Hepatocyte (in vitro differentiated cells): ENCODE measurements at regions not wholly inside any gene's neighbourhood (a gene's known extent, or its start where the extent isn't known, plus 50 kb on each side); places are given as distances from the start of the nearest gene placed in this dataset.

Experiments
- DNase-seq: peaks from one replicate; pipeline ENCODE4 v3.0.0-alpha.2; 2016; ENCODE audit warnings: low spot score
- H2AFZ ChIP-seq: fragments of 200-600 bp; sonication (generic); 2 replicates; pipeline ENCODE4 v1.6.0; 2016; ENCODE audit warnings: antibody characterized with exemption, mild to moderate bottlenecking
- H3K27ac ChIP-seq: fragments of 200-600 bp; sonication (generic); 2 replicates; pipeline ENCODE4 v1.5.1; 2016; ENCODE audit warnings: mild to moderate bottlenecking
- H3K27me3 ChIP-seq: fragments of 200-600 bp; sonication (generic); 2 replicates; pipeline ENCODE4 v1.6.1; 2016
- H3K36me3 ChIP-seq: fragments of 200-600 bp; sonication (generic); replicated peaks from 2 replicates; pipeline ENCODE4 v1.5.1; 2016; ENCODE audit warnings: low read depth; ENCODE audit not compliant: insufficient read depth
- H3K4me1 ChIP-seq: fragments of 200-600 bp; sonication (generic); 2 replicates; pipeline ENCODE4 v1.5.1; 2016; ENCODE audit warnings: mild to moderate bottlenecking, moderate library complexity; ENCODE audit not compliant: insufficient read depth
- H3K4me2 ChIP-seq: fragments of 200-600 bp; sonication (generic); 2 replicates; pipeline ENCODE4 v1.6.0; 2016
- H3K4me3 ChIP-seq: fragments of 200-600 bp; sonication (generic); 2 replicates; pipeline ENCODE4 v1.5.1; 2016; ENCODE audit warnings: mild to moderate bottlenecking
- H3K79me2 ChIP-seq: fragments of 200-600 bp; sonication (generic); 2 replicates; pipeline ENCODE4 v1.6.0; 2017; ENCODE audit warnings: mild to moderate bottlenecking
- H3K9me2 ChIP-seq: fragments of 200-600 bp; sonication (generic); replicated peaks from 2 replicates; pipeline ENCODE4 v1.6.0; 2017; ENCODE audit warnings: mild to moderate bottlenecking; ENCODE audit not compliant: insufficient read depth
- H3K9me3 ChIP-seq: fragments of 200-600 bp; sonication (generic); 2 replicates; pipeline ENCODE4 v1.5.1; 2016; ENCODE audit warnings: low read depth, mild to moderate bottlenecking
- H4K20me1 ChIP-seq: fragments of 200-600 bp; sonication (generic); 2 replicates; pipeline ENCODE4 v1.6.0; 2016; ENCODE audit warnings: mild to moderate bottlenecking; ENCODE audit not compliant: insufficient read depth, poor library complexity, severe bottlenecking
- EZH2 ChIP-seq: fragments of 200-600 bp; sonication (generic); IDR thresholded peaks from 2 replicates; pipeline ENCODE4 v1.6.1; 2016; ENCODE audit warnings: antibody characterized with exemption, mild to moderate bottlenecking, borderline replicate concordance
- EZH2phosphoT487 ChIP-seq: fragments of 200-600 bp; sonication (generic); IDR thresholded peaks from one replicate; pipeline ENCODE4 v1.6.1; 2018; ENCODE audit warnings: antibody characterized with exemption, mild to moderate bottlenecking, low read depth, moderate library complexity; ENCODE audit not compliant: unreplicated experiment, severe bottlenecking
- WGBS: methylation state at CpG from one replicate; pipeline ENCODE4 v1.1.6; 2016; ENCODE audit warnings: low lambda C conversion rate; ENCODE audit errors: missing lambda C conversion rate; 5-methylcytosine and 5-hydroxymethylcytosine counted together
- TF ChIP-seq, protein P1 (sequence below): fragments of 200-600 bp; sonication (generic); IDR thresholded peaks from 2 replicates; pipeline ENCODE4 v1.5.1; 2016; ENCODE audit warnings: antibody characterized with exemption, mild to moderate bottlenecking; ENCODE audit not compliant: poor library complexity

DNA sequence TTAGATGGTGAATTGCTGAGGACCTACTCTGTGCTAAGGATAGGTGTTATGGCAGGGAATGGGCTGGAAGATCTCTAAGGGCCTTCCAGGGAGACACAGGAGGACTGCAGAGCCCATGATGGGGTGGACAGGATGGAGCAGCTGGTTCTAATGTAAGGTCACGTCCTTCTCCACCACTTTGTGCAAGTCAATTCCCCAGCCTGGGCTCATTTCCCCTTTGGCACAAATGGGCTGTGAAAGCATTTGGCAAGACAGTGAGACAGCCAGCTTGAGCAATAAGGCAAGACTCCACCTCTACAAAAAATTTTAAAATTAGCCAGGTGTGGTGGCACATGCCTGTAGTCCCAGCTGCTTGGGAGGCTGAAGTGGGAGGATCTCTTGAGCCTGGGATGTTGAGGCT is 81.4 kb upstream of the THY1 start:
- H3K9me2 ChIP-seq, result no peaks in the 10 kb centered on the region
- no peaks in the 10 kb centered on the region for H3K36me3 ChIP-seq
- WGBS, result 79% methylated on average over 1 of the region's 1 CpG
- H3K4me3 ChIP-seq, result no peak overlapping the region
- DNase-seq, result no peak
- H3K4me2 ChIP-seq, result no peak overlapping the region
- H3K4me1 ChIP-seq, result no peaks in the 10 kb centered on the region
- no peak overlapping the region for H3K27ac ChIP-seq
- H3K27me3 ChIP-seq, result no peaks in the 10 kb centered on the region
- no peak overlapping the region for H2AFZ ChIP-seq
- no peaks in the 10 kb centered on the region for H4K20me1 ChIP-seq
- H3K9me3 ChIP-seq, result no peaks in the 10 kb centered on the region
- no peaks in the 10 kb centered on the region for H3K79me2 ChIP-seq
- TF ChIP-seq EZH2 (no peak), EZH2phosphoT487 (no peak)
- TF ChIP-seq, protein P1, sequence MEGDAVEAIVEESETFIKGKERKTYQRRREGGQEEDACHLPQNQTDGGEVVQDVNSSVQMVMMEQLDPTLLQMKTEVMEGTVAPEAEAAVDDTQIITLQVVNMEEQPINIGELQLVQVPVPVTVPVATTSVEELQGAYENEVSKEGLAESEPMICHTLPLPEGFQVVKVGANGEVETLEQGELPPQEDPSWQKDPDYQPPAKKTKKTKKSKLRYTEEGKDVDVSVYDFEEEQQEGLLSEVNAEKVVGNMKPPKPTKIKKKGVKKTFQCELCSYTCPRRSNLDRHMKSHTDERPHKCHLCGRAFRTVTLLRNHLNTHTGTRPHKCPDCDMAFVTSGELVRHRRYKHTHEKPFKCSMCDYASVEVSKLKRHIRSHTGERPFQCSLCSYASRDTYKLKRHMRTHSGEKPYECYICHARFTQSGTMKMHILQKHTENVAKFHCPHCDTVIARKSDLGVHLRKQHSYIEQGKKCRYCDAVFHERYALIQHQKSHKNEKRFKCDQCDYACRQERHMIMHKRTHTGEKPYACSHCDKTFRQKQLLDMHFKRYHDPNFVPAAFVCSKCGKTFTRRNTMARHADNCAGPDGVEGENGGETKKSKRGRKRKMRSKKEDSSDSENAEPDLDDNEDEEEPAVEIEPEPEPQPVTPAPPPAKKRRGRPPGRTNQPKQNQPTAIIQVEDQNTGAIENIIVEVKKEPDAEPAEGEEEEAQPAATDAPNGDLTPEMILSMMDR, result no peak

DNA sequence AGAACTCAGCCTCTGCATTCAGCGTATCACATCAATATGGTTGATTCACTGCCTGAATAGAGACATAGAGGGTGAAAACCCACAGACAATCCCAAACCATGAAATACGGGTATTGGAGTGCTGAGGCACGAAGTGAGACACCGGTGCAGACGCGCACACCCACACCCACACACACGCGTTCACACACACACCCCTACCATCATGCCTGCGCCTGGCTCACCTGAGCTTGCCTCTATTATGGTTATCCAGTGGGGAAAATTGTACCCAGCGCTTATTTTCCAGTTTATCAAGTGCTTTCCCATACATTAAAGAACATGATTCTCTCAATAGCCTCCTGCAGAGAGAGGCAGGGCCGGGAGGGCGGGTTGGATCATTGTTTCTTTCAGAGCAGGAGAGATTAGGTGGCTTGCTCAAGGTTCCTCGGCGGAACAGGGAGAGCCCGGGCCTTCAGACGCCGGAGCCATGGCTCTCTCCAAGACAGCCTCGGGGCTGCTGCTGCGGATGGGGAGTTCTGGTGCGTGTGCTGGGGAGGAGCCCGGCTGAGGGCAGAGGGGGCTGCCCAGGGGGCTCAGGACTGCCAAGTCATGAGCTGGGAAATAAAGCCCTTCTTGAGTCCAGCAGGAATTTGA is 78.9 kb upstream of the THY1 start:
- no peak for DNase-seq
- H3K4me2 ChIP-seq, result no peak overlapping the region
- H3K27me3 ChIP-seq, result peaks cover 5% of the 10 kb centered on the region
- TF ChIP-seq EZH2, result no peak
- no peak for TF ChIP-seq EZH2phosphoT487
- TF ChIP-seq, protein P1, result no peak
- H2AFZ ChIP-seq, result no peak overlapping the region
- no peaks in the 10 kb centered on the region for H3K79me2 ChIP-seq
- no peak overlapping the region for H3K4me3 ChIP-seq
- H3K9me3 ChIP-seq, result no peaks in the 10 kb centered on the region
- no peaks in the 10 kb centered on the region for H4K20me1 ChIP-seq
- 65% methylated on average over 19 of the region's 21 CpGs for WGBS
- H3K9me2 ChIP-seq, result no peaks in the 10 kb centered on the region
- H3K4me1 ChIP-seq, result no peaks in the 10 kb centered on the region
- no peaks in the 10 kb centered on the region for H3K36me3 ChIP-seq
- no peak overlapping the region for H3K27ac ChIP-seq

DNA sequence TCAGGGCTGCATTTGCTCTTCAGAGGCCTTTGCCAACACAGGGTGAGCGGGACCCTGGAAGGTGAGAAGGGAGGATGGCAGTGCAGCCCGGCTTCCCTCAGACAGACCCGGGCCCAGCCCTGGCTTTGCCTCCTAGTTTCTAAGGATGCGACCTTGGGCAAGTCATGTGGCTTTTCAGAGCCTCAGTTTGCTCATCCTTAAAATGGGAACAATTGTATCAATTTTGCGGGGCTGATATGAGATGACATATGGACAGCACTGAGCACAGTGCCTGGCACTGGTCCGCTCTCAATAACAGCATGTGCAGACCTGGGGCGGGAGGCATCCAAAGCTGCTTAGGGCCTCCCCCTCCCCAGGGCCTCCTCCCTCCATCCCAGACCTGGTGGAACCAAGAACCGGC is 74.7 kb upstream of the THY1 start:
- TF ChIP-seq, protein P1, result no peak
- TF ChIP-seq EZH2phosphoT487 (no peak), EZH2 (no peak)
- Histone ChIP-seq H3K27ac (no peak overlapping the region), H3K9me2 (no peaks in the 10 kb centered on the region), H3K4me2 (no peak overlapping the region), H3K79me2 (no peaks in the 10 kb centered on the region), H4K20me1 (no peaks in the 10 kb centered on the region), H2AFZ (no peak overlapping the region), H3K4me1 (no peaks in the 10 kb centered on the region), H3K4me3 (no peak overlapping the region), H3K36me3 (no peaks in the 10 kb centered on the region), H3K27me3 (peaks cover 5% of the 10 kb centered on the region), H3K9me3 (no peaks in the 10 kb centered on the region)
- 87% methylated on average over 8 of the region's 8 CpGs for WGBS
- DNase-seq, result no peak

DNA sequence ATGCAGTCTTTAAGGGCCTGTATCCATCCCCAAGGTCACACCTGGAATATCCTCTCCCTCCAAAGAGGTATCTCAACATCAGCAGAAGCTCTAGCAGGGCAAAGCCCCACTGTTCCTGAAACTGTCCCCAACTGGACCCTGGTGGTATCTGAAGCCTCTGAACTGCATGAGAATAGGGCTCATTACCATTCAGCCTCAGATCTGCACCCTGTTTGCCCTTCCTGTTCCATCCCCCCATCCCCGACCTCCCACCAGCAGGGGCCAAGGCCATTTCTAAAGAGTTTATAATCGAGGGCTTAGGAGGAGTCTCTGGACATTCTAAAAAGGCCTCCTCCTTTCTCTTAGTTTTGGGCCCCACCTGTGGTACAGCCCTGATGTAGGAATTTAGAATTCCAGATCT is 74.0 kb upstream of the THY1 start:
- no peaks in the 10 kb centered on the region for H3K9me3 ChIP-seq
- H3K36me3 ChIP-seq, result no peaks in the 10 kb centered on the region
- no peak overlapping the region for H3K4me3 ChIP-seq
- H4K20me1 ChIP-seq, result no peaks in the 10 kb centered on the region
- H3K27ac ChIP-seq, result no peak overlapping the region
- no peaks in the 10 kb centered on the region for H3K4me1 ChIP-seq
- no peak for DNase-seq
- H3K27me3 ChIP-seq, result peaks cover 5% of the 10 kb centered on the region
- H3K9me2 ChIP-seq, result no peaks in the 10 kb centered on the region
- no peak overlapping the region for H3K4me2 ChIP-seq
- no peaks in the 10 kb centered on the region for H3K79me2 ChIP-seq
- WGBS, result 38% methylated on average over 2 of the region's 2 CpGs
- H2AFZ ChIP-seq, result no peak overlapping the region
- TF ChIP-seq EZH2phosphoT487, result no peak
- no peak for TF ChIP-seq EZH2
- TF ChIP-seq, protein P1, result no peak
